ENCODE measurements at regions not wholly inside any gene's neighbourhood (a gene's known extent, or its start where the extent isn't known, plus 50 kb on each side); places are given as distances from the start of the nearest gene placed in this dataset.

DNA sequence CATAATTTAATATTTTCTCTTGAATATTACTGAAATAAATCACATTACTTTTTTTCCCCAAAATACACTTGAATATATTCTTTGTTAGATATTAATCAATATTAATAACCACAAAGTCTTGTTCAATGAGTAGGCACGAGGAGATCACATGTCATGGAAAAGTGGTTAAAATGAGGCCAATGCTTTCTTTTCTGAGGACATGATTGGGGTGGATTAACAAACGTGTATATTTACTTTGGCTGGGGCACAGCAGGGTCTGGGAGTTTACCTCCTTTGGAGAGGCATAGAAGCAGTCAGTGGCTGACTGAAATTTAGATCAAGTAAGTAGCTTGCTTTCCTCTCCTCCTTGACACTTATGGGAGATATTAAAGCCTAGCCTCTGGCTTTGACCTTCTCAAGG is 664.3 kb upstream of the B3GALT2 start:
- Histone ChIP-seq H3K27ac (ENCODE audit: low read length) (no peak overlapping the region), H3K27me3 (ENCODE audit: insufficient read depth, low read length, poor library complexity) (no peaks in the 10 kb centered on the region), H2AFZ (ENCODE audit: low read depth, low read length) (no peak overlapping the region), H3K9ac (ENCODE audit: low read depth, low read length) (no peak overlapping the region), H3K79me2 (ENCODE audit: insufficient read depth, low read length) (no peaks in the 10 kb centered on the region), H3K36me3 (ENCODE audit: insufficient read depth, low read length) (no peaks in the 10 kb centered on the region), H3K4me1 (ENCODE audit: insufficient read depth, low read length) (no peaks in the 10 kb centered on the region), H3K9me3 (ENCODE audit: insufficient read depth, low read length, severe bottlenecking) (no peaks in the 10 kb centered on the region), H3K4me3 (ENCODE audit: low read depth in 1 of 2, low read length in 2 of 2) (no peak overlapping the region), H3K4me2 (ENCODE audit: insufficient read depth, low read length) (no peak overlapping the region), H4K20me1 (ENCODE audit: insufficient read depth, low read length) (no peaks in the 10 kb centered on the region)
- TF ChIP-seq EZH2 (IDR thresholded peaks at IDR 0.05; ENCODE audit: borderline replicate concordance, low read depth, low read length, severe bottlenecking) (no peak), CTCF (IDR thresholded peaks at IDR 0.05; ENCODE audit: borderline replicate concordance, extremely low read depth, low read length, poor library complexity, severe bottlenecking) (no peak)
- ATAC-seq (ENCODE audit: insufficient read depth, low read depth) (no peak), DNase-seq (no peak)

GRCh38 chr1:193846876-193847604 is 660.6 kb upstream of the B3GALT2 start:
- no peak for ATAC-seq (ENCODE audit: insufficient read depth, low read depth)
- DNase-seq: no peak
- no peak overlapping the region for H3K4me3 ChIP-seq (ENCODE audit: low read depth in 1 of 2, low read length in 2 of 2)

GRCh38 chr1:193846411-193846810 is 660.0 kb upstream of the B3GALT2 start:
- Histone ChIP-seq H3K27me3 (ENCODE audit: insufficient read depth, low read length, poor library complexity) (no peaks in the 10 kb centered on the region), H3K9ac (ENCODE audit: low read depth, low read length) (no peak overlapping the region), H3K4me3 (ENCODE audit: low read depth in 1 of 2, low read length in 2 of 2) (no peak overlapping the region), H2AFZ (ENCODE audit: low read depth, low read length) (no peak overlapping the region), H3K9me3 (ENCODE audit: insufficient read depth, low read length, severe bottlenecking) (no peaks in the 10 kb centered on the region), H3K4me2 (ENCODE audit: insufficient read depth, low read length) (no peak overlapping the region), H3K27ac (ENCODE audit: low read length) (no peak overlapping the region), H3K4me1 (ENCODE audit: insufficient read depth, low read length) (no peaks in the 10 kb centered on the region), H4K20me1 (ENCODE audit: insufficient read depth, low read length) (no peaks in the 10 kb centered on the region), H3K36me3 (ENCODE audit: insufficient read depth, low read length) (no peaks in the 10 kb centered on the region), H3K79me2 (ENCODE audit: insufficient read depth, low read length) (no peaks in the 10 kb centered on the region)
- no peak for ATAC-seq (ENCODE audit: insufficient read depth, low read depth)
- TF ChIP-seq EZH2 (IDR thresholded peaks at IDR 0.05; ENCODE audit: borderline replicate concordance, low read depth, low read length, severe bottlenecking): no peak
- no peak for TF ChIP-seq CTCF (IDR thresholded peaks at IDR 0.05; ENCODE audit: borderline replicate concordance, extremely low read depth, low read length, poor library complexity, severe bottlenecking)
- no peak for DNase-seq

More at GRCh38 chr1:193846876-193847604, 660.6 kb upstream of the B3GALT2 start:
- no peak overlapping the region for H3K4me2 ChIP-seq (ENCODE audit: insufficient read depth, low read length)
- H3K27ac ChIP-seq (ENCODE audit: low read length): no peak overlapping the region
- no peak overlapping the region for H3K9ac ChIP-seq (ENCODE audit: low read depth, low read length)
- no peak overlapping the region for H2AFZ ChIP-seq (ENCODE audit: low read depth, low read length)
- H3K27me3 ChIP-seq (ENCODE audit: insufficient read depth, low read length, poor library complexity): no peaks in the 10 kb centered on the region
- no peaks in the 10 kb centered on the region for H3K79me2 ChIP-seq (ENCODE audit: insufficient read depth, low read length)
- no peaks in the 10 kb centered on the region for H3K36me3 ChIP-seq (ENCODE audit: insufficient read depth, low read length)
- no peaks in the 10 kb centered on the region for H3K4me1 ChIP-seq (ENCODE audit: insufficient read depth, low read length)
- TF ChIP-seq EZH2 (IDR thresholded peaks at IDR 0.05; ENCODE audit: borderline replicate concordance, low read depth, low read length, severe bottlenecking) (no peak), CTCF (IDR thresholded peaks at IDR 0.05; ENCODE audit: borderline replicate concordance, extremely low read depth, low read length, poor library complexity, severe bottlenecking) (no peak)
- no peaks in the 10 kb centered on the region for H3K9me3 ChIP-seq (ENCODE audit: insufficient read depth, low read length, severe bottlenecking)
- no peaks in the 10 kb centered on the region for H4K20me1 ChIP-seq (ENCODE audit: insufficient read depth, low read length)
